B cell (primary cell): ENCODE measurements at regions not wholly inside any gene's neighbourhood (a gene's known extent, or its start where the extent isn't known, plus 50 kb on each side); places are given as distances from the start of the nearest gene placed in this dataset.

Experiments
- EZH2 ChIP-seq: IDR thresholded peaks from 2 replicates; pipeline ENCODE4 v1.6.1; 2012; ENCODE audit warnings: borderline replicate concordance, low read depth, mild to moderate bottlenecking, moderate library complexity, low read length; ENCODE audit not compliant: insufficient read depth, poor library complexity, severe bottlenecking
- TF ChIP-seq, protein P1 (sequence below): fragments of 200-600 bp; IDR thresholded peaks from one replicate; pipeline ENCODE4 v1.8.0; 2022; ENCODE audit warnings: antibody characterized with exemption, mild to moderate bottlenecking

DNA sequence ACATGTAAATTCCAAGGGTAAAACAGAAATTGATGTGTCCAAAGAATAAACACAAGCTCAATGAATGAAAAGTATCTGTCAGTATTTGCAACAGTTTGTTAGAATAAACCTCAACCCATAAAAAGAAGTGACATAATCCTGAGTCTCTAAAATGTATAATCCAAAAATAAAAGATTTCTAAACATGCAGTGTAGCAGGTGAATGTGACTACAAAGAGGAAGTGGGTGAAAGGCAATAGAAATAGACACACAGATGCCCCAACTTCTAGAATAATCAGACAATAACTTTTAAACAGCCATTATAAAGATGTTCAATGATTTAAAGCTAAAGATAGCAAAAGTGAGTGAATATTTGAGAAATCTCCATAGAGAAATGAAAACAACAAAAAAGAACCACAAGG is 1009.2 kb upstream of the GJE1 start:
- TF ChIP-seq, protein P1, sequence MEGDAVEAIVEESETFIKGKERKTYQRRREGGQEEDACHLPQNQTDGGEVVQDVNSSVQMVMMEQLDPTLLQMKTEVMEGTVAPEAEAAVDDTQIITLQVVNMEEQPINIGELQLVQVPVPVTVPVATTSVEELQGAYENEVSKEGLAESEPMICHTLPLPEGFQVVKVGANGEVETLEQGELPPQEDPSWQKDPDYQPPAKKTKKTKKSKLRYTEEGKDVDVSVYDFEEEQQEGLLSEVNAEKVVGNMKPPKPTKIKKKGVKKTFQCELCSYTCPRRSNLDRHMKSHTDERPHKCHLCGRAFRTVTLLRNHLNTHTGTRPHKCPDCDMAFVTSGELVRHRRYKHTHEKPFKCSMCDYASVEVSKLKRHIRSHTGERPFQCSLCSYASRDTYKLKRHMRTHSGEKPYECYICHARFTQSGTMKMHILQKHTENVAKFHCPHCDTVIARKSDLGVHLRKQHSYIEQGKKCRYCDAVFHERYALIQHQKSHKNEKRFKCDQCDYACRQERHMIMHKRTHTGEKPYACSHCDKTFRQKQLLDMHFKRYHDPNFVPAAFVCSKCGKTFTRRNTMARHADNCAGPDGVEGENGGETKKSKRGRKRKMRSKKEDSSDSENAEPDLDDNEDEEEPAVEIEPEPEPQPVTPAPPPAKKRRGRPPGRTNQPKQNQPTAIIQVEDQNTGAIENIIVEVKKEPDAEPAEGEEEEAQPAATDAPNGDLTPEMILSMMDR, result no peak
- TF ChIP-seq EZH2, result no peak
